Pancreas (tissue), 10 donors: ENCODE measurements at regions not wholly inside any gene's neighbourhood (a gene's known extent, or its start where the extent isn't known, plus 50 kb on each side); places are given as distances from the start of the nearest gene placed in this dataset.

ENCODE experiments used
- ATAC-seq, 4 donors: fragments of 200-7000 bp; cut with Tn5 transposase; one replicate each; pipeline versions ENCODE4 v1.8.0 to v1.9.1; 2020; ENCODE audit warnings: mild to moderate bottlenecking in 4 of 4, moderate library complexity in 4 of 4
- DNase-seq, 6 donors: peaks; one replicate each; pipeline ENCODE4 v3.0.0-alpha.2; 2020
- FAIRE-seq: peaks from 2 replicates; lab custom pipeline; 2012; peaks lifted over from hg19 to GRCh38; lab: Jason Lieb, UNC
- H3K27ac ChIP-seq, 4 donors: fragments of 200-600 bp; sonication (generic); 1 replicate in 3 of 4; 2 replicates in 1 of 4; pipeline versions ENCODE4 v1.5.0 to v1.8.0; 2020
- H3K27me3 ChIP-seq, 4 donors: fragments of 200-600 bp; one replicate each; pipeline ENCODE4 v1.8.0; 2021
- H3K36me3 ChIP-seq, 3 donors: fragments of 200-600 bp; sonication (generic) in 1 of 3; one replicate each; pipeline versions ENCODE4 v1.5.0 to v1.8.0; 2020 to 2021
- H3K4me1 ChIP-seq, 3 donors: fragments of 200-600 bp; one replicate each; pipeline ENCODE4 v1.8.0; 2021
- H3K4me3 ChIP-seq, 4 donors: fragments of 200-600 bp; sonication (generic) in 2 of 4; one replicate each; pipeline versions ENCODE4 v1.5.0 to v1.8.0; 2020 to 2021
- H3K9me3 ChIP-seq, 4 donors: fragments of 200-600 bp; one replicate each; pipeline ENCODE4 v1.8.0; 2021
- CTCF ChIP-seq, 4 donors: fragments of 200-600 bp; sonication (generic) in 3 of 4; IDR thresholded peaks; one replicate each; pipeline versions ENCODE4 v1.5.0 to v1.8.0; 2021; ENCODE audit warnings: antibody characterized with exemption in 4 of 4
- WGBS, 2 donors: extraction: QIAGEN DNeasy Blood & Tissue Kit; methylation state at CpG; one replicate each; pipeline ENCODE4 v1.1.7; 2013; 5-methylcytosine and 5-hydroxymethylcytosine counted together
- intact Hi-C, 3 donors: fragments of 100-400 bp; cut with DNase I; formaldehyde crosslinking; loops; one replicate each; pipeline versions ENCODE4 v1.11.1 to v1.14.2; 2022
- donor health status: healthy with polysubstance abuse.
- donor health status: DM: no; HTN: no; CAD: no; lungs with moderate emphysema.
- donor health status: DM: no; HTN: no; CAD: no.
- donor health status: control.
- donor health status: control.
- donor health status: Bipolar disorder and iron deficiency.
- donor health status: DM: yes; HTN: yes; CAD: no.
- donor health status: DM: no; HTN: no; CAD: no.
- donor health status: DM: no; HTN: no; CAD: no.
- donor health status: DM: yes; HTN: yes; CAD: no.

- FAIRE-seq (no peak), DNase-seq (no peak), ATAC-seq (no peak)
- H3K4me3 ChIP-seq = no peak overlapping the region
- H3K27ac ChIP-seq = no peak overlapping the region
- no peaks in the 10 kb centered on the region for H3K36me3 ChIP-seq
- intact Hi-C loops = no loop called here
- WGBS, 2 donors = 59 to 71% methylated on average over 3 of the region's 3 CpGs
- no peak for TF ChIP-seq CTCF (IDR thresholded peaks at IDR 0.05)
- no peaks in the 10 kb centered on the region for H3K4me1 ChIP-seq
- no peaks in the 10 kb centered on the region for H3K9me3 ChIP-seq
- no peaks in the 10 kb centered on the region for H3K27me3 ChIP-seq
Observed at GRCh38 chr5:173429489-173430150, 101.4 kb upstream of the STC2 start.

- H3K9me3 ChIP-seq = no peaks in the 10 kb centered on the region
- intact Hi-C loops = no loop called here
- DNase-seq = no peak
- no peaks in the 10 kb centered on the region for H3K36me3 ChIP-seq
- 66 to 70% methylated on average over 7 of the region's 7 CpGs for WGBS, 2 donors
- no peak for TF ChIP-seq CTCF (IDR thresholded peaks at IDR 0.05)
- no peak for FAIRE-seq
- H3K4me3 ChIP-seq = no peak overlapping the region
- H3K4me1 ChIP-seq = no peaks in the 10 kb centered on the region
- H3K27ac ChIP-seq = no peak overlapping the region
- ATAC-seq = no peak
- H3K27me3 ChIP-seq = no peaks in the 10 kb centered on the region
Observed at GRCh38 chr5:173423452-173424117, 95.4 kb upstream of the STC2 start.

- 74 to 77% methylated on average over 11 of the region's 11 CpGs for WGBS, 2 donors
- no peak for ATAC-seq
- no peaks in the 10 kb centered on the region for H3K36me3 ChIP-seq
- H3K27me3 ChIP-seq = no peaks in the 10 kb centered on the region
- no peak overlapping the region for H3K4me3 ChIP-seq
- no peak for TF ChIP-seq CTCF (IDR thresholded peaks at IDR 0.05)
- no peak overlapping the region for H3K27ac ChIP-seq
- FAIRE-seq = no peak
- intact Hi-C loops = no loop called here
- DNase-seq = no peak
- H3K4me1 ChIP-seq = no peaks in the 10 kb centered on the region
- no peaks in the 10 kb centered on the region for H3K9me3 ChIP-seq
Observed at GRCh38 chr5:173420108-173420507, 91.9 kb upstream of the STC2 start.

- H3K27ac ChIP-seq = no peak overlapping the region
- TF ChIP-seq CTCF (IDR thresholded peaks at IDR 0.05) = no peak
- 86 to 92% methylated on average over 5 of the region's 5 CpGs for whole genome bisulfite sequencing, 2 donors
- H3K9me3 ChIP-seq = no peaks in the 10 kb centered on the region
- H3K4me1 ChIP-seq = no peaks in the 10 kb centered on the region
- ATAC-seq = no peak
- no peak for FAIRE-seq
- DNase-seq = no peak
- no peaks in the 10 kb centered on the region for H3K36me3 ChIP-seq
- no peaks in the 10 kb centered on the region for H3K27me3 ChIP-seq
- intact Hi-C loops = no loop called here
- no peak overlapping the region for H3K4me3 ChIP-seq
Observed at GRCh38 chr5:173413471-173413982, 85.3 kb upstream of the STC2 start.

- WGBS, 2 donors = 78 to 79% methylated on average over 12 of the region's 12 CpGs
- intact Hi-C loops = no loop called here
- ATAC-seq = no peak
Observed at GRCh38 chr5:173412566-173412965, 84.4 kb upstream of the STC2 start.

More at GRCh38 chr5:173412566-173412965, 84.4 kb upstream of the STC2 start:
- TF ChIP-seq CTCF (IDR thresholded peaks at IDR 0.05) = no peak
- Histone ChIP-seq H3K27me3 (no peaks in the 10 kb centered on the region), H3K4me3 (no peak overlapping the region), H3K9me3 (no peaks in the 10 kb centered on the region), H3K36me3 (no peaks in the 10 kb centered on the region), H3K27ac (no peak overlapping the region), H3K4me1 (no peaks in the 10 kb centered on the region)
- no peak for FAIRE-seq
- DNase-seq = no peak
